ENCODE measurements at regions not wholly inside any gene's neighbourhood (a gene's known extent, or its start where the extent isn't known, plus 50 kb on each side); places are given as distances from the start of the nearest gene placed in this dataset.
"Not testable (repeated sequence)": the region's sequence is repeated elsewhere in the genome, so short reads cannot be mapped to it uniquely, and the experiment has no call there.

DNA sequence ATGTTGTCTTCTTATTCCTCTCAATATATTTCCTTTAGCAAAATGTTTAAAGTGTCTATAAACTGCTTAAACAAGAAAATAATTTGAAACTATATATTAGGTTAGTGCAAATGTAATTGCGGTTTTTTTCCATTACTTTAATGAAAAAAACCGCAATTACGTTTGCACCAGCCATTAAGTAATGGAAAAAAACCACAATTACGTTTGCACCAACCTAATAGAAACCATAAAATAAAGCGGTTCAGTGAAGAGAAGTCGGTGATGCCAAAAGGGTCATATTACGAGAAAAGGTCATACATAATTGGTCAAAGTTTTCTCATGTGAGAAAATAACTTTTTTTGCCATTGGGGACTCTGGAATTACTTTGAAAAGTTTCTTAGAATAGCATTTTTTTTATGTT, 385.6 kb upstream of the ST8SIA4 start:
- TF ChIP-seq CTCF (IDR thresholded peaks at IDR 0.05): no peak
- no peak for DNase-seq (ENCODE audit: low spot score)
- no peak for ATAC-seq (ENCODE audit: low FRiP score)

GRCh38 chr5:101284736-101285375, 381.8 kb upstream of the ST8SIA4 start:
- TF ChIP-seq CTCF (IDR thresholded peaks at IDR 0.05): no peak
- ATAC-seq (ENCODE audit: low FRiP score): no peak
- DNase-seq (ENCODE audit: low spot score): no peak

- DNase-seq (ENCODE audit: low spot score); ATAC-seq (ENCODE audit: low FRiP score): not testable (repeated sequence)
These were observed 380.9 kb upstream of the ST8SIA4 start for GRCh38 chr5:101283938-101284337.

- DNase-seq (ENCODE audit: low spot score): no peak
- no peak for ATAC-seq (ENCODE audit: low FRiP score)
- no peak for TF ChIP-seq CTCF (IDR thresholded peaks at IDR 0.05)
These were observed 375.8 kb upstream of the ST8SIA4 start for GRCh38 chr5:101278917-101279316.

DNA sequence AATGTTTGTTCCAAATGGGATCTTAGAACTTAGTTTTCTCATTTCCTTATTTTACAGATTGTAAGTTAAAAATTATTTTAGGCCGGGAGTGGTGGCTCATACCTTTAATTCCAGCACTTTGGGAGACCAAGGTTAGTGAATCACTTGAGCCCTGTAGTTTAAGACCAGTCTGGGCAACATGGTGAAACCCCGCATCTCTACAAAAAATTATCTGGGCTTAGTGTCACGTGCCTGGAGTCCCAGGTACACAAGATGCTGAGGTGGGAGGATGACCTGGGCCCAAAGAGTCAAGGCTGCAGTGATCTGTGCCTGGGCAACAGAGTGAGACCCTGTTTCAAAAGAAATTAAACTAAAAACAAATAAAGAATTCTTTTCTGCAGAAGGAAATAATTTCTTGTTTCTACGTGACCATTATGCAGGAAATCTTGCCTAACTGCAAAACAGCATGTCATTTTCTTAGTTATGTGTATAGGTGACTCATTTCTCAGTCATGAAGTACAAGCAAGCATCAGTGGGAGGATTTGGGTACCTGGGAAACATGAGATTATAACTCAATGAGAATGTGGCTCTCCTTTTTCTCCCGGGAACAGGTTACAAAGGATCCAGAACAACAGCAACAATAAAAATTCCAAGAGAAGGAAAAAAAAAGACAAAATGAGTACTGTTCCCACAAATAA, 375.1 kb upstream of the ST8SIA4 start:
- ATAC-seq (ENCODE audit: low FRiP score): no peak
- no peak for DNase-seq (ENCODE audit: low spot score)
- TF ChIP-seq CTCF (IDR thresholded peaks at IDR 0.05): no peak

DNA sequence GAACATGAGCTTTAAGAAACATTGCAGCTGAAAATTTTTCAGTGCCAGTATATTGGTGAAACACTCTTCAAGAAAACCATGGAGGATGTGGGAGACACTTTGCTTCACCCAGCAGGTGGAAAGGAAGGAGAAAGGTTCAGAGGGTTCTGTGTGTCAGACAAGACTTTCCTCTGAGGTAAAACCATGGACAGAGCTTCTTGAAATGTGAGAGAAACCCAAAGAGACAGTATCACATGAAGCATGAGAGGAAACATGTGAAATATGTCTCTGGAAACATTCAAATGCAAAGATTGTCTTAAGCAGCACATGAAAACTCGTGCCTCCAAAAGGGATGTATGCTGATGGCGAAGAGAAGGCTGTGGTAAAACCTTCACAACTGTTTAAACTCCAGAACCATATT, 368.9 kb upstream of the ST8SIA4 start:
- ATAC-seq (ENCODE audit: low FRiP score) (no peak), DNase-seq (ENCODE audit: low spot score) (no peak)
- TF ChIP-seq CTCF (IDR thresholded peaks at IDR 0.05): no peak

GRCh38 chr5:101271416-101271815, 368.3 kb upstream of the ST8SIA4 start:
- no peak for TF ChIP-seq CTCF (IDR thresholded peaks at IDR 0.05)
- DNase-seq (ENCODE audit: low spot score) (no peak), ATAC-seq (ENCODE audit: low FRiP score) (no peak)
